Activated CD4-positive, alpha-beta T cell treated with anti-CD3 and anti-CD28 coated beads, Interleukin-2, amount 10 ng/mL, durations not matched to agents 7 days and 5 days (primary cell): ENCODE measurements at regions not wholly inside any gene's neighbourhood (a gene's known extent, or its start where the extent isn't known, plus 50 kb on each side); places are given as distances from the start of the nearest gene placed in this dataset.
"Not testable (repeated sequence)": the region's sequence is repeated elsewhere in the genome, so short reads cannot be mapped to it uniquely, and the experiment has no call there.

Experiments
- CTCF ChIA-PET: fragments of 350-600 bp; sonication (Branson Sonifier 250); formaldehyde crosslinking; loops from one replicate; lab custom pipeline; 2021; ENCODE audit warnings: antibody characterized with exemption; lab: Charles Lee
- POLR2A ChIA-PET: fragments of 350-600 bp; sonication (Branson Sonifier 250); formaldehyde crosslinking; loops from one replicate; lab custom pipeline; 2021; ENCODE audit warnings: antibody characterized with exemption; lab: Charles Lee
- DNase-seq: peaks from one replicate; pipeline ENCODE4 v3.0.0-alpha.2; 2020
- H3K27ac Mint-ChIP-seq: one replicate; pipeline ENCODE4 v1.8.0; 2021; ENCODE audit warnings: mild to moderate bottlenecking, moderate library complexity, mixed read lengths
- H3K27me3 Mint-ChIP-seq: one replicate; pipeline ENCODE4 v1.8.0; 2021; ENCODE audit warnings: mixed read lengths
- H3K36me3 Mint-ChIP-seq: one replicate; pipeline ENCODE4 v1.8.0; 2021; ENCODE audit warnings: low read depth, mixed read lengths
- H3K4me1 Mint-ChIP-seq: one replicate; pipeline ENCODE4 v1.8.0; 2021; ENCODE audit warnings: mixed read lengths
- H3K4me3 Mint-ChIP-seq: one replicate; pipeline ENCODE4 v1.8.0; 2021; ENCODE audit warnings: mild to moderate bottlenecking, moderate library complexity, mixed read lengths
- H3K9me3 Mint-ChIP-seq: one replicate; pipeline ENCODE4 v1.8.0; 2021; ENCODE audit warnings: mixed read lengths

DNA sequence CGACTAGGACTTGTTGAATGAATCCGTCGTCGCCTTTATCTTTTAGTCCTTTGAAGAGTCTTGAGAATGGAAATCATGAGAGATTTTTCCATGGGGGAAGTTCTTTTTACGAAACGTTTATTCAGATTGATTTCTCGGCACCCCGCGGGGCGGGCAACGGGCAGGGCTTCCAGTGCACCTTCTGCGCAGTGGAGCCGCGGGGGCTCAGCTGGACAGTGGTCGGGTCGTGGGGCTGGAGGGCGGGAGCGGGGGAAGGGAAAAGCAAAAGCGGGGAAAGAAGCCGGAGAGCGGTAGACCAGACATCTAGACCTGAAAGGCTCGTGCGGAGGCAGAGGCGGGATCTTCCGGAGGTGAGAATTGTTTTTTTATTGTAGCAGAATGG, 103.0 kb downstream of the NBPF11 start:
- H3K36me3 Mint-ChIP-seq, CTCF ChIA-PET, DNase-seq, POLR2A ChIA-PET, H3K4me1 Mint-ChIP-seq, H3K27ac Mint-ChIP-seq, H3K9me3 Mint-ChIP-seq: not testable (repeated sequence)
- Mint-ChIP-seq H3K4me3 (peak overlapping the region; percentile 64), H3K27me3 (peaks cover 12% of the 10 kb centered on the region)

DNA sequence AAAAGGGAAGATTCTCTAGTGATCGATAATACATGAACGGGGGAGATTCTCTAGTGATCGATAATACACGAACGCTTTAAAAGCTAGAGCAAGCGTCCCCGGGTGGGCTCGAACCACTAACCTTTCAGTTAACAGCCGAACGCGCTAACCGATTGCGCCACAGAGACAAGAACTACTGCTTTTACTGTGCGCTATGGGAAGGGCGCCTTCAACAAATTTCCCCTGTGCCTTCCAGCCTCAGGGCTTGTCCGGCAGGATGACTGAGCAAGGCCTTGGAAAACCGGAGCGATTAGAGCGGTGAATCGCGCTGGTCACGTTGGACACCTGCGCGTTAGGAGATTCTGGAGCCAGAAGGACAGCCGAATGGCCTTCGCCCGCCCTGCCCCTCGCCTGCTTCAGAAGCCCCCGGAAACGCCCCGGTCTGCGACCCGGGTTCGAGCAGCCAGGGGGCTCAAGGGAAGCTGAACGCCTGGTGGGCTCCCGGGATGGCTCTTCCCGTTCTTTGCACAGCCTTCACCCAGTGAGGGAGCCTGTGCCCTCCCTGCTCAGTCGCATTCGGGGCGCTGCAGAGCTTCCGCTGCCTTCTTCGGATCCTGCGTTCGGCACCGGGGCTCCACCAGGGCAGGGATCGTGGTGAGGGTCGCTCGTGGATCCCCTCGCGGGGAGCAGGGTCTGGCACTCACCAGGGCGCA, 103.5 kb downstream of the NBPF11 start:
- CTCF ChIA-PET, H3K27ac Mint-ChIP-seq, H3K4me1 Mint-ChIP-seq, H3K9me3 Mint-ChIP-seq, H3K36me3 Mint-ChIP-seq, POLR2A ChIA-PET, DNase-seq: not testable (repeated sequence)
- Mint-ChIP-seq H3K4me3 (peak overlapping the region; percentile 64), H3K27me3 (peaks cover 12% of the 10 kb centered on the region)

DNA sequence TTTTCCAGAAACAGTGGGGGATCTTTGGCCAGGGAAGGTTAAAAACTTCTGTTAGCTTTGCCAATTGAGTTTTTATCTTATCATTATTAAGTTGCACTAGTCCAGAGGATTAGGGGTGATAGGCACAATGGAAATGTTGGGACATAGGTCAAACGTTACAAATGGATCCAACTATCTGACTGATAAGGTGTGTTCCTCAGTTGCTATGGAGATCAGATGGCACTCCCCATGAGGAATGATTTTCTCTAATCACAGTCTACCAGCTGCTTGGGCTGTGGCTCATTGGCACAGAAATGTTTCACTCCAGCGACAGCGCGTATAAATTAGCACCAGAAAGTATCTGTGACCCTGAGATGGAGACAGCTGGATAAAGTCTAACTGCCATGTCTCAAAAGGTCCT, 106.2 kb downstream of the NBPF11 start:
- CTCF ChIA-PET, H3K9me3 Mint-ChIP-seq, H3K36me3 Mint-ChIP-seq, H3K4me3 Mint-ChIP-seq, H3K27ac Mint-ChIP-seq, DNase-seq, H3K4me1 Mint-ChIP-seq, POLR2A ChIA-PET: not testable (repeated sequence)
- peaks cover 14% of the 10 kb centered on the region for H3K27me3 Mint-ChIP-seq

DNA sequence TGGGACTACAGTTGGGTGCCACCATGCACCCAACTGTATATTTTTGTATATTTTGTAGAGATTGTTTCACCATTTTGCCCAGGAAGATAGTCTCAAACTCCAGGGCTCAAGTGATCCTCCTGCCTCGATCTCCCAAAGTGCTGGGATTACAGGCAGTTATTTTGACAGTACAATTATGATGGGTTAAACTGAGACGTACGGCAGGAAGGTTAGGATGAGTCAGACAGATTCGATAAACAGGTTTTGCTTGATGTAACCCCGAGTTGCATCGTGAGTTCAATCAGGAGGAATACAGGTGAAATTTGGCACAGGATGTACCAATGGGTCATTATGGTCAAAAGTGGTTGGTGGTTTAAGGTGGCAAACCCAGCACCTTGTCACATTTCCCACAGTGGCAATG, 107.6 kb downstream of the NBPF11 start:
- H3K4me1 Mint-ChIP-seq, DNase-seq, H3K9me3 Mint-ChIP-seq, H3K4me3 Mint-ChIP-seq, CTCF ChIA-PET, H3K27ac Mint-ChIP-seq, POLR2A ChIA-PET, H3K36me3 Mint-ChIP-seq: not testable (repeated sequence)
- H3K27me3 Mint-ChIP-seq: peaks cover 14% of the 10 kb centered on the region
